ENCODE measurements at regions not wholly inside any gene's neighbourhood (a gene's known extent, or its start where the extent isn't known, plus 50 kb on each side); places are given as distances from the start of the nearest gene placed in this dataset.
"Not testable (repeated sequence)": the region's sequence is repeated elsewhere in the genome, so short reads cannot be mapped to it uniquely, and the experiment has no call there.

- Histone ChIP-seq H3K36me3 (ENCODE audit: insufficient read depth, low read length) (no peaks in the 10 kb centered on the region), H3K9me3 (ENCODE audit: low read depth, low read length) (no peaks in the 10 kb centered on the region), H3K27ac (no peak overlapping the region), H3K4me3 (no peak overlapping the region), H3K9ac (ENCODE audit: insufficient read length) (no peak overlapping the region)
- TF ChIP-seq POLR2AphosphoS5 (IDR thresholded peaks at IDR 0.05; ENCODE audit: borderline replicate concordance, low read depth, low read length): no peak
- no peak for TF ChIP-seq EZH2 (IDR thresholded peaks at IDR 0.05)
- TF ChIP-seq FOXP2 (optimal IDR thresholded peaks at IDR 0.05; ENCODE audit: control extremely low read depth, extremely low read length, insufficient read depth): no peak
- no peak for DNase-seq (ENCODE audit: low read depth, low spot score)
Measured at GRCh38 chr13:108070491-108070890, 144.8 kb downstream of the LIG4 start.

GRCh38 chr13:108069521-108070210, 145.7 kb downstream of the LIG4 start:
- DNase-seq (ENCODE audit: low read depth, low spot score): no peak
- Histone ChIP-seq H3K9me3 (ENCODE audit: low read depth, low read length) (no peaks in the 10 kb centered on the region), H3K36me3 (ENCODE audit: insufficient read depth, low read length) (no peaks in the 10 kb centered on the region), H3K27ac (no peak overlapping the region), H3K4me3 (no peak overlapping the region), H3K9ac (ENCODE audit: insufficient read length) (no peak overlapping the region)
- no peak for TF ChIP-seq POLR2AphosphoS5 (IDR thresholded peaks at IDR 0.05; ENCODE audit: borderline replicate concordance, low read depth, low read length)
- no peak for TF ChIP-seq FOXP2 (optimal IDR thresholded peaks at IDR 0.05; ENCODE audit: control extremely low read depth, extremely low read length, insufficient read depth)

- H3K9me3 ChIP-seq (ENCODE audit: low read depth, low read length); H3K4me3 ChIP-seq; H3K36me3 ChIP-seq (ENCODE audit: insufficient read depth, low read length); H3K9ac ChIP-seq (ENCODE audit: insufficient read length); H3K27ac ChIP-seq; DNase-seq (ENCODE audit: low read depth, low spot score): not testable (repeated sequence)
Measured at GRCh38 chr13:108064372-108064771, 151.0 kb downstream of the LIG4 start.

GRCh38 chr13:108060111-108060510, 155.2 kb downstream of the LIG4 start:
- Histone ChIP-seq H3K36me3 (ENCODE audit: insufficient read depth, low read length) (no peaks in the 10 kb centered on the region), H3K27ac (no peak overlapping the region), H3K4me3 (no peak overlapping the region), H3K9me3 (ENCODE audit: low read depth, low read length) (no peaks in the 10 kb centered on the region), H3K9ac (ENCODE audit: insufficient read length) (no peak overlapping the region)
- TF ChIP-seq FOXP2 (optimal IDR thresholded peaks at IDR 0.05; ENCODE audit: control extremely low read depth, extremely low read length, insufficient read depth) (no peak), POLR2AphosphoS5 (IDR thresholded peaks at IDR 0.05; ENCODE audit: borderline replicate concordance, low read depth, low read length) (no peak), EZH2 (IDR thresholded peaks at IDR 0.05) (no peak)
- DNase-seq (ENCODE audit: low read depth, low spot score): no peak

GRCh38 chr13:108056278-108056677, 159.1 kb downstream of the LIG4 start:
- Histone ChIP-seq H3K9me3 (ENCODE audit: low read depth, low read length) (no peaks in the 10 kb centered on the region), H3K36me3 (ENCODE audit: insufficient read depth, low read length) (no peaks in the 10 kb centered on the region), H3K9ac (ENCODE audit: insufficient read length) (no peak overlapping the region), H3K4me3 (no peak overlapping the region), H3K27ac (no peak overlapping the region)
- TF ChIP-seq EZH2 (IDR thresholded peaks at IDR 0.05) (no peak), POLR2AphosphoS5 (IDR thresholded peaks at IDR 0.05; ENCODE audit: borderline replicate concordance, low read depth, low read length) (no peak), FOXP2 (optimal IDR thresholded peaks at IDR 0.05; ENCODE audit: control extremely low read depth, extremely low read length, insufficient read depth) (no peak)
- peak; percentile 2 for DNase-seq (ENCODE audit: low read depth, low spot score)

- TF ChIP-seq FOXP2 (optimal IDR thresholded peaks at IDR 0.05; ENCODE audit: control extremely low read depth, extremely low read length, insufficient read depth) (no peak), POLR2AphosphoS5 (IDR thresholded peaks at IDR 0.05; ENCODE audit: borderline replicate concordance, low read depth, low read length) (no peak), EZH2 (IDR thresholded peaks at IDR 0.05) (no peak)
- no peak overlapping the region for H3K27ac ChIP-seq
- H3K9ac ChIP-seq (ENCODE audit: insufficient read length): no peak overlapping the region
- no peak overlapping the region for H3K4me3 ChIP-seq
- H3K36me3 ChIP-seq (ENCODE audit: insufficient read depth, low read length): no peaks in the 10 kb centered on the region
- no peaks in the 10 kb centered on the region for H3K9me3 ChIP-seq (ENCODE audit: low read depth, low read length)
- DNase-seq (ENCODE audit: low read depth, low spot score): no peak
Measured at GRCh38 chr13:108049211-108049610, 166.1 kb downstream of the LIG4 start.

GRCh38 chr13:108044954-108045353, 170.4 kb downstream of the LIG4 start:
- Histone ChIP-seq H3K4me3 (no peak overlapping the region), H3K27ac (no peak overlapping the region), H3K36me3 (ENCODE audit: insufficient read depth, low read length) (no peaks in the 10 kb centered on the region), H3K9ac (ENCODE audit: insufficient read length) (no peak overlapping the region), H3K9me3 (ENCODE audit: low read depth, low read length) (no peaks in the 10 kb centered on the region)
- DNase-seq (ENCODE audit: low read depth, low spot score): no peak
- TF ChIP-seq EZH2 (IDR thresholded peaks at IDR 0.05) (no peak), POLR2AphosphoS5 (IDR thresholded peaks at IDR 0.05; ENCODE audit: borderline replicate concordance, low read depth, low read length) (no peak), FOXP2 (optimal IDR thresholded peaks at IDR 0.05; ENCODE audit: control extremely low read depth, extremely low read length, insufficient read depth) (no peak)

- H3K9me3 ChIP-seq (ENCODE audit: low read depth, low read length); H3K27ac ChIP-seq; DNase-seq (ENCODE audit: low read depth, low spot score); H3K4me3 ChIP-seq; H3K36me3 ChIP-seq (ENCODE audit: insufficient read depth, low read length); H3K9ac ChIP-seq (ENCODE audit: insufficient read length): not testable (repeated sequence)
Measured at GRCh38 chr13:108042866-108043265, 172.5 kb downstream of the LIG4 start.

GRCh38 chr13:108037348-108037747, 178.0 kb downstream of the LIG4 start:
- Histone ChIP-seq H3K4me3 (no peak overlapping the region), H3K36me3 (ENCODE audit: insufficient read depth, low read length) (no peaks in the 10 kb centered on the region), H3K27ac (no peak overlapping the region), H3K9me3 (ENCODE audit: low read depth, low read length) (no peaks in the 10 kb centered on the region), H3K9ac (ENCODE audit: insufficient read length) (no peak overlapping the region)
- no peak for DNase-seq (ENCODE audit: low read depth, low spot score)
- no peak for TF ChIP-seq FOXP2 (optimal IDR thresholded peaks at IDR 0.05; ENCODE audit: control extremely low read depth, extremely low read length, insufficient read depth)
- TF ChIP-seq POLR2AphosphoS5 (IDR thresholded peaks at IDR 0.05; ENCODE audit: borderline replicate concordance, low read depth, low read length): no peak
- TF ChIP-seq EZH2 (IDR thresholded peaks at IDR 0.05): no peak

Measured in SK-N-MC (cell line).